Heart left ventricle (tissue), 13 donors: ENCODE measurements at regions not wholly inside any gene's neighbourhood (a gene's known extent, or its start where the extent isn't known, plus 50 kb on each side); places are given as distances from the start of the nearest gene placed in this dataset.

Source experiments
- POLR2A ChIP-seq, 2 donors: fragments of 450-650 bp; IDR thresholded peaks; one replicate each; pipeline ENCODE4 v1.6.1; 2017; ENCODE audit warnings: antibody characterized with exemption in 2 of 2, mild to moderate bottlenecking in 2 of 2, moderate library complexity in 2 of 2
- TF ChIP-seq, protein P1 (sequence below), 12 donors: fragments of 200-600 bp; sonication (generic) in 4 of 12; IDR thresholded peaks; one replicate each; pipeline versions ENCODE4 v1.5.0 to v1.8.0; 2018 to 2022; ENCODE audit warnings: antibody characterized with exemption in 12 of 12, mild to moderate bottlenecking in 5 of 12
- donor health status: ischemic (EF 13 %, LVEDD 7.1; RV severe dilation, severe dysfunction).
- donor health status: DM: no; HTN: yes; CAD: no.
- donor health status: DM: no; HTN: no; CAD: no.
- donor health status: ischemic (EF 25% LVEDD 6.9; RV normal size, moderate dysfunction).
- donor health status: ischemic (EF 25% LVEDD 5.7; RV mildly dilated, moderate dysfunction).
- donor health status: ischemic (EF 35%, LVEDD 5.7; RV mildly dilated, moderate dysfunction).
- donor health status: nonischemic (EF 11% LVEDD 7.7; RV severe dilation, severe dysfunction).
- donor health status: DM: yes; HTN: yes; CAD: no.
- donor health status: PGD.
- donor health status: ischemic (EF 29% LVEDD 5.4; RV normal size, mild dysfunction).
- donor health status: nonischemic (EF 23%, LVEDD 6.1; RV moderate dilation, normal function).

DNA sequence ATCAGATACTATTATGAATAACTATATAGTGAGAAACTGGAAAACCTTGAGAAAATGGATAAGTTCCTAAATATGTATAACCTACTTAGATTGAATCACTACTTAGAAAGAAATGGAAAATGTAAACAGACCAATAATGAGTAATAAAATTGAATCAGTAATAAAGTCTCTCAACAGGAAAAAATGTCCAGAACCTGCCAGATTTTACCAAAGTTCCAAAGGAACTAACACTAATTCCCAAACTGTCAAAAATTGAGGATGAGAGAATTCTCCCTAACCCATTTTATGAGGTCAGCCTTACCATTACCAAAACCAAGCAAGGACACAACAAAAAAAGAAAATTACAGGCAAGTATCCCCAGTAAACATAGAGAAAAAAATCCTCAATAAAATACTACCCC lies 272.0 kb downstream of the RPAP3 start:
- TF ChIP-seq, protein P1, sequence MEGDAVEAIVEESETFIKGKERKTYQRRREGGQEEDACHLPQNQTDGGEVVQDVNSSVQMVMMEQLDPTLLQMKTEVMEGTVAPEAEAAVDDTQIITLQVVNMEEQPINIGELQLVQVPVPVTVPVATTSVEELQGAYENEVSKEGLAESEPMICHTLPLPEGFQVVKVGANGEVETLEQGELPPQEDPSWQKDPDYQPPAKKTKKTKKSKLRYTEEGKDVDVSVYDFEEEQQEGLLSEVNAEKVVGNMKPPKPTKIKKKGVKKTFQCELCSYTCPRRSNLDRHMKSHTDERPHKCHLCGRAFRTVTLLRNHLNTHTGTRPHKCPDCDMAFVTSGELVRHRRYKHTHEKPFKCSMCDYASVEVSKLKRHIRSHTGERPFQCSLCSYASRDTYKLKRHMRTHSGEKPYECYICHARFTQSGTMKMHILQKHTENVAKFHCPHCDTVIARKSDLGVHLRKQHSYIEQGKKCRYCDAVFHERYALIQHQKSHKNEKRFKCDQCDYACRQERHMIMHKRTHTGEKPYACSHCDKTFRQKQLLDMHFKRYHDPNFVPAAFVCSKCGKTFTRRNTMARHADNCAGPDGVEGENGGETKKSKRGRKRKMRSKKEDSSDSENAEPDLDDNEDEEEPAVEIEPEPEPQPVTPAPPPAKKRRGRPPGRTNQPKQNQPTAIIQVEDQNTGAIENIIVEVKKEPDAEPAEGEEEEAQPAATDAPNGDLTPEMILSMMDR (IDR thresholded peaks at IDR 0.05): no peak
- TF ChIP-seq POLR2A (IDR thresholded peaks at IDR 0.05): no peak
